ENCODE measurements at regions not wholly inside any gene's neighbourhood (a gene's known extent, or its start where the extent isn't known, plus 50 kb on each side); places are given as distances from the start of the nearest gene placed in this dataset.
"Not testable (repeated sequence)": the region's sequence is repeated elsewhere in the genome, so short reads cannot be mapped to it uniquely, and the experiment has no call there.

GRCh38 chr7:86991093-86991769 is 68.2 kb downstream of the ELAPOR2 start:
- TF ChIP-seq CTCF (IDR thresholded peaks at IDR 0.05) (no peak), POLR2A (IDR thresholded peaks at IDR 0.05) (no peak), EP300 (IDR thresholded peaks at IDR 0.05) (no peak), POLR2AphosphoS5 (IDR thresholded peaks at IDR 0.05) (no peak)
- Histone ChIP-seq H3K36me3 (no peaks in the 10 kb centered on the region), H3K27me3 (no peaks in the 10 kb centered on the region), H3K9me3 (peaks cover 0 to 5% (median 2%) of the 10 kb centered on the region in 4 donors), H3K4me1 (no peaks in the 10 kb centered on the region), H3K27ac (no peak overlapping the region), H3K4me3 (no peak overlapping the region)
- DNase-seq, result no peak
- intact Hi-C loops (cut with DNase I; ENCODE audit: low total_unique reads), result no loop called here

GRCh38 chr7:86989407-86989806 is 70.0 kb downstream of the ELAPOR2 start:
- no peak overlapping the region for H3K27ac ChIP-seq
- 83 to 91% (median 88%) methylated on average over 8 of the region's 8 CpGs for WGBS, 5 donors
- DNase-seq, result no peak

GRCh38 chr7:86987834-86988233 is 71.6 kb downstream of the ELAPOR2 start:
- intact Hi-C loops (cut with DNase I; ENCODE audit: low total_unique reads); H3K36me3 ChIP-seq: not testable (repeated sequence)
- WGBS, 5 donors, result 85 to 98% (median 93%) methylated on average over 4 of the region's 4 CpGs

More at GRCh38 chr7:86989407-86989806, 70.0 kb downstream of the ELAPOR2 start:
- Histone ChIP-seq H3K4me1 (no peaks in the 10 kb centered on the region), H3K36me3 (no peaks in the 10 kb centered on the region), H3K9me3 (peaks cover 0 to 19% (median 9%) of the 10 kb centered on the region in 4 donors), H3K27me3 (no peaks in the 10 kb centered on the region), H3K4me3 (no peak overlapping the region)
- intact Hi-C loops (cut with DNase I; ENCODE audit: low total_unique reads), result no loop called here
- TF ChIP-seq CTCF (IDR thresholded peaks at IDR 0.05) (no peak), EP300 (IDR thresholded peaks at IDR 0.05) (no peak), POLR2A (IDR thresholded peaks at IDR 0.05) (no peak), POLR2AphosphoS5 (IDR thresholded peaks at IDR 0.05) (no peak)

GRCh38 chr7:86987358-86987757 is 72.1 kb downstream of the ELAPOR2 start:
- intact Hi-C loops (cut with DNase I; ENCODE audit: low total_unique reads); DNase-seq; H3K4me3 ChIP-seq; H3K36me3 ChIP-seq; H3K27me3 ChIP-seq; H3K27ac ChIP-seq; H3K4me1 ChIP-seq: not testable (repeated sequence)
- peaks cover 0 to 24% (median 10%) of the 10 kb centered on the region in 4 donors for H3K9me3 ChIP-seq
- WGBS, 5 donors, result 65 to 90% (median 85%) methylated on average over 2 to 3 of the region's 3 CpGs

More at GRCh38 chr7:86987834-86988233, 71.6 kb downstream of the ELAPOR2 start:
- H3K27me3 ChIP-seq, DNase-seq, H3K4me1 ChIP-seq, H3K27ac ChIP-seq, H3K4me3 ChIP-seq: not testable (repeated sequence)
- H3K9me3 ChIP-seq, result peaks cover 0 to 24% (median 10%) of the 10 kb centered on the region in 4 donors

GRCh38 chr7:86985342-86985741 is 74.1 kb downstream of the ELAPOR2 start:
- 82 to 90% (median 87%) methylated on average over 3 of the region's 3 CpGs for WGBS, 5 donors

GRCh38 chr7:86983654-86984053 is 75.8 kb downstream of the ELAPOR2 start:
- H3K27me3 ChIP-seq; H3K4me1 ChIP-seq; DNase-seq; H3K27ac ChIP-seq; H3K4me3 ChIP-seq; H3K36me3 ChIP-seq; intact Hi-C loops (cut with DNase I; ENCODE audit: low total_unique reads): not testable (repeated sequence)
- peaks cover 0 to 25% (median 12%) of the 10 kb centered on the region in 4 donors for H3K9me3 ChIP-seq
- 63 to 92% (median 71%) methylated on average over 1 of the region's 1 CpG; no CpG with 5 or more reads in 2 of the 5 donors for WGBS, 5 donors

More at GRCh38 chr7:86985342-86985741, 74.1 kb downstream of the ELAPOR2 start:
- H3K27ac ChIP-seq; H3K4me3 ChIP-seq; H3K27me3 ChIP-seq; H3K4me1 ChIP-seq; H3K36me3 ChIP-seq; DNase-seq; intact Hi-C loops (cut with DNase I; ENCODE audit: low total_unique reads): not testable (repeated sequence)
- H3K9me3 ChIP-seq, result peaks cover 0 to 25% (median 12%) of the 10 kb centered on the region in 4 donors

- H3K4me1 ChIP-seq; H3K27me3 ChIP-seq; DNase-seq; H3K27ac ChIP-seq; intact Hi-C loops (cut with DNase I; ENCODE audit: low total_unique reads); H3K4me3 ChIP-seq; H3K36me3 ChIP-seq: not testable (repeated sequence)
- 77 to 95% (median 81%) methylated on average over 7 to 9 of the region's 9 CpGs for WGBS, 5 donors
- H3K9me3 ChIP-seq, result peaks cover 0 to 21% (median 10%) of the 10 kb centered on the region in 4 donors
Measured at GRCh38 chr7:86981937-86982336, 77.5 kb downstream of the ELAPOR2 start.

All from stomach (tissue), 8 donors.